HEK293 (cell line): ENCODE measurements at regions not wholly inside any gene's neighbourhood (a gene's known extent, or its start where the extent isn't known, plus 50 kb on each side); places are given as distances from the start of the nearest gene placed in this dataset.

Experiments used
- CTCF ChIA-PET: fragments of 350-600 bp; formaldehyde crosslinking; extraction: SDS; loops from one replicate; lab custom pipeline; 2021; ENCODE audit warnings: antibody characterized with exemption; lab: Yijun Ruan, JAX
- POLR2A ChIA-PET: fragments of 300-600 bp; formaldehyde crosslinking; extraction: SDS; loops from one replicate; lab custom pipeline; 2020; ENCODE audit warnings: antibody characterized with exemption, inconsistent platforms; lab: Yijun Ruan, JAX
- H3K27ac ChIP-seq: fragments of 200-500 bp; sonication (Bioruptor generic); 2 replicates; pipeline ENCODE4 v1.5.1; 2014; ENCODE audit warnings: low read depth, low read length, control low read depth, inconsistent platforms; ENCODE audit errors: extremely low read depth
- H3K36me3 ChIP-seq, 2 experiments: fragments of 200-500 bp in 1 of 2; sonication (Bioruptor generic) in 1 of 2; 1 replicate in 1 of 2; 2 replicates in 1 of 2; pipeline ENCODE4 v1.5.1; 2014 to 2017; ENCODE audit warnings: inconsistent platforms in 2 of 2, low read length in 2 of 2; ENCODE audit not compliant: control insufficient read depth in 2 of 2, insufficient read depth in 1 of 2
- H3K4me1 ChIP-seq: fragments of 200-500 bp; sonication (Bioruptor generic); 2 replicates; pipeline ENCODE4 v1.5.1; 2014; ENCODE audit warnings: mild to moderate bottlenecking, low read length, inconsistent platforms; ENCODE audit not compliant: control insufficient read depth, insufficient read depth
- H3K4me3 ChIP-seq: 2 replicates; pipeline ENCODE4 v1.5.1; 2011; ENCODE audit warnings: low read depth, mild to moderate bottlenecking, control low read depth, low read length, moderate library complexity
- H3K9me3 ChIP-seq: fragments of 200-500 bp; sonication (Bioruptor generic); 2 replicates; pipeline ENCODE4 v1.5.1; 2014; ENCODE audit warnings: low read depth, low read length, inconsistent platforms; ENCODE audit not compliant: control insufficient read depth, insufficient read depth
- GLIS1 ChIP-seq: fragments of 450-650 bp; formaldehyde crosslinking; IDR thresholded peaks from 2 replicates; pipeline ENCODE4 v1.5.1; 2016; ENCODE audit warnings: missing biosample characterization, missing genetic modification characterization
- KLF10 ChIP-seq: fragments of 450-650 bp; IDR thresholded peaks from 2 replicates; pipeline ENCODE4 v1.5.1; 2018; ENCODE audit warnings: missing biosample characterization, mild to moderate bottlenecking, missing genetic modification characterization
- KLF8 ChIP-seq: fragments of 450-650 bp; formaldehyde crosslinking; IDR thresholded peaks from 2 replicates; pipeline ENCODE4 v1.5.1; 2016; ENCODE audit warnings: missing biosample characterization, missing genetic modification characterization
- SP7 ChIP-seq: fragments of 450-650 bp; formaldehyde crosslinking; IDR thresholded peaks from 2 replicates; pipeline ENCODE4 v1.5.1; 2016; ENCODE audit warnings: missing biosample characterization, missing genetic modification characterization
- ZBTB8A ChIP-seq: fragments of 450-650 bp; formaldehyde crosslinking; IDR thresholded peaks from 2 replicates; pipeline ENCODE4 v1.5.1; 2016; ENCODE audit warnings: missing biosample characterization, missing genetic modification characterization
- ZNF157 ChIP-seq: fragments of 450-650 bp; formaldehyde crosslinking; IDR thresholded peaks from 2 replicates; pipeline ENCODE4 v1.5.1; 2016; ENCODE audit warnings: missing biosample characterization, missing genetic modification characterization
- ZNF175 ChIP-seq: fragments of 450-650 bp; formaldehyde crosslinking; IDR thresholded peaks from 2 replicates; pipeline ENCODE4 v1.5.1; 2016; ENCODE audit warnings: missing biosample characterization, missing genetic modification characterization
- ZNF19 ChIP-seq: fragments of 450-650 bp; formaldehyde crosslinking; IDR thresholded peaks from 2 replicates; pipeline ENCODE4; 2016; ENCODE audit warnings: missing biosample characterization, missing genetic modification characterization, low read depth
- ZNF23 ChIP-seq: fragments of 450-650 bp; formaldehyde crosslinking; IDR thresholded peaks from 2 replicates; pipeline ENCODE4 v1.5.1; 2016; ENCODE audit warnings: missing biosample characterization, missing genetic modification characterization, borderline replicate concordance
- ZNF391 ChIP-seq: fragments of 450-650 bp; formaldehyde crosslinking; IDR thresholded peaks from 2 replicates; pipeline ENCODE4 v1.5.1; 2016; ENCODE audit warnings: low read depth, missing biosample characterization, missing genetic modification characterization, borderline replicate concordance
- ZNF416 ChIP-seq: fragments of 450-650 bp; formaldehyde crosslinking; IDR thresholded peaks from 2 replicates; pipeline ENCODE4 v1.5.1; 2016; ENCODE audit warnings: missing biosample characterization, missing genetic modification characterization
- ZNF558 ChIP-seq: fragments of 450-650 bp; formaldehyde crosslinking; IDR thresholded peaks from 2 replicates; pipeline ENCODE4 v1.5.1; 2016; ENCODE audit warnings: missing biosample characterization, missing genetic modification characterization
- ZNF571 ChIP-seq: fragments of 450-650 bp; formaldehyde crosslinking; IDR thresholded peaks from 2 replicates; pipeline ENCODE4 v1.5.0; 2017; ENCODE audit warnings: missing biosample characterization, missing genetic modification characterization
- ZNF585B ChIP-seq: fragments of 450-650 bp; formaldehyde crosslinking; IDR thresholded peaks from 2 replicates; pipeline ENCODE4 v1.5.1; 2016; ENCODE audit warnings: missing biosample characterization, missing genetic modification characterization
- ZNF624 ChIP-seq: fragments of 450-650 bp; formaldehyde crosslinking; IDR thresholded peaks from 2 replicates; pipeline ENCODE4 v1.5.1; 2017; ENCODE audit warnings: missing biosample characterization, missing genetic modification characterization
- ZNF654 ChIP-seq: fragments of 450-650 bp; formaldehyde crosslinking; IDR thresholded peaks from 2 replicates; pipeline ENCODE4 v1.5.1; 2016; ENCODE audit warnings: low read depth, missing biosample characterization, missing genetic modification characterization
- ZNF677 ChIP-seq: fragments of 450-650 bp; IDR thresholded peaks from 2 replicates; pipeline ENCODE4 v1.5.0; 2018; ENCODE audit warnings: missing biosample characterization, mild to moderate bottlenecking, missing genetic modification characterization, moderate library complexity
- ZSCAN30 ChIP-seq: fragments of 450-650 bp; IDR thresholded peaks from 2 replicates; pipeline ENCODE4 v1.5.1; 2018; ENCODE audit warnings: missing biosample characterization, mild to moderate bottlenecking, missing genetic modification characterization, moderate library complexity
- TF ChIP-seq, protein P1 (sequence below): fragments of 450-650 bp; formaldehyde crosslinking; IDR thresholded peaks from 2 replicates; pipeline ENCODE4 v1.5.1; 2016; ENCODE audit warnings: missing biosample characterization, missing genetic modification characterization
- TF ChIP-seq, protein P2 (sequence below): fragments of 450-650 bp; formaldehyde crosslinking; IDR thresholded peaks from 2 replicates; pipeline ENCODE4 v1.5.1; 2016; ENCODE audit warnings: missing biosample characterization, missing genetic modification characterization
- TF ChIP-seq, protein P3 (sequence below): fragments of 450-650 bp; formaldehyde crosslinking; IDR thresholded peaks from 2 replicates; pipeline ENCODE4 v1.5.1; 2016; ENCODE audit warnings: missing biosample characterization, missing genetic modification characterization
- TF ChIP-seq, protein P4 (sequence below): fragments of 450-650 bp; formaldehyde crosslinking; IDR thresholded peaks from 2 replicates; pipeline ENCODE4 v1.5.0; 2017; ENCODE audit warnings: missing biosample characterization, missing genetic modification characterization, borderline replicate concordance
- TF ChIP-seq, protein P5 (sequence below): fragments of 450-650 bp; formaldehyde crosslinking; IDR thresholded peaks from 2 replicates; pipeline ENCODE4 v1.5.1; 2016; ENCODE audit warnings: missing biosample characterization, missing genetic modification characterization
- TF ChIP-seq, protein P6 (sequence below): fragments of 450-650 bp; formaldehyde crosslinking; conservative IDR thresholded peaks from 2 replicates; pipeline ENCODE4 v1.5.1; 2016; ENCODE audit warnings: low read depth, missing biosample characterization, missing genetic modification characterization

DNA sequence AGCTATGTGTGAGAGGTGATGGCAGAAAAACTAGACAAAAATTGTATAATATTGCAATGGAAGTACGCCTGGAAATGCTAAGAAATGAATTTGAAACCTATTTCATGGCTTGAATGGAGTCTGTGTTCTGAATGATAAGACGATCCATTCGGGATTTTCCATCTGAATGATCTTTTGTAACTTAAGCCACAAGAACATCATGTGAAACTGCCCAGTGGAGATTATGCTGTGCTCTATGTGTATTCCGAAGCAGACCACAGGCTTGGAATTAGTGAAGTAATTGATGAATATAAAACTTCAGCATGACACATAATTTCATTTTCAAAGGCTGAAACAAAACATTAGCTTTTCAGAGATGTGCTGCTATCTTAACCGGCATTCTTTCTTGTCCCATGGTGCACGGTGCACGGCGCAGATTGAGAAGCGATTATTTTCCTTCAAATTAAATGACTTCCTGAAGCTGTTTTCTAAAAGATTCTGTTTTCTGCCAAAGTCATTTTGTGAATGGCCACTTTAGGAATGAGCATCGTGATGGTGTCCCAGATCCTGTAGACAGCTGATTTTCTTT lies 652.9 kb downstream of the PLA2G4A start (continued):
- no peak for TF ChIP-seq ZNF391
- no peak for TF ChIP-seq ZSCAN30 (tag by site-specific recombination)
- TF ChIP-seq, protein P1, sequence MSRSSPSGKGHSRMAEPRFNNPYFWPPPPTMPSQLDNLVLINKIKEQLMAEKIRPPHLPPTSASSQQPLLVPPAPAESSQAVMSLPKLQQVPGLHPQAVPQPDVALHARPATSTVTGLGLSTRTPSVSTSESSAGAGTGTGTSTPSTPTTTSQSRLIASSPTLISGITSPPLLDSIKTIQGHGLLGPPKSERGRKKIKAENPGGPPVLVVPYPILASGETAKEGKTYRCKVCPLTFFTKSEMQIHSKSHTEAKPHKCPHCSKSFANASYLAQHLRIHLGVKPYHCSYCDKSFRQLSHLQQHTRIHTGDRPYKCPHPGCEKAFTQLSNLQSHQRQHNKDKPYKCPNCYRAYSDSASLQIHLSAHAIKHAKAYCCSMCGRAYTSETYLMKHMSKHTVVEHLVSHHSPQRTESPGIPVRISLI (tag by site-specific recombination): no peak
- TF ChIP-seq, protein P2, sequence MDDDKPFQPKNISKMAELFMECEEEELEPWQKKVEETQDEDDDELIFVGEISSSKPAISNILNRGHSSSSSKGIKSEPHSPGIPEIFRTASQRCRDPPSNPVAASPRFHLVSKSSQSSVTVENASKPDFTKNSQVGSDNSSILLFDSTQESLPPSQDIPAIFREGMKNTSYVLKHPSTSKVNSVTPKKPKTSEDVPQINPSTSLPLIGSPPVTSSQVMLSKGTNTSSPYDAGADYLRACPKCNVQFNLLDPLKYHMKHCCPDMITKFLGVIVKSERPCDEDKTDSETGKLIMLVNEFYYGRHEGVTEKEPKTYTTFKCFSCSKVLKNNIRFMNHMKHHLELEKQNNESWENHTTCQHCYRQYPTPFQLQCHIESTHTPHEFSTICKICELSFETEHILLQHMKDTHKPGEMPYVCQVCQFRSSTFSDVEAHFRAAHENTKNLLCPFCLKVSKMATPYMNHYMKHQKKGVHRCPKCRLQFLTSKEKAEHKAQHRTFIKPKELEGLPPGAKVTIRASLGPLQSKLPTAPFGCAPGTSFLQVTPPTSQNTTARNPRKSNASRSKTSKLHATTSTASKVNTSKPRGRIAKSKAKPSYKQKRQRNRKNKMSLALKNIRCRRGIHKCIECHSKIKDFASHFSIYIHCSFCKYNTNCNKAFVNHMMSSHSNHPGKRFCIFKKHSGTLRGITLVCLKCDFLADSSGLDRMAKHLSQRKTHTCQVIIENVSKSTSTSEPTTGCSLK: no peak
- no peak for TF ChIP-seq ZNF571 (tag by site-specific recombination)

DNA sequence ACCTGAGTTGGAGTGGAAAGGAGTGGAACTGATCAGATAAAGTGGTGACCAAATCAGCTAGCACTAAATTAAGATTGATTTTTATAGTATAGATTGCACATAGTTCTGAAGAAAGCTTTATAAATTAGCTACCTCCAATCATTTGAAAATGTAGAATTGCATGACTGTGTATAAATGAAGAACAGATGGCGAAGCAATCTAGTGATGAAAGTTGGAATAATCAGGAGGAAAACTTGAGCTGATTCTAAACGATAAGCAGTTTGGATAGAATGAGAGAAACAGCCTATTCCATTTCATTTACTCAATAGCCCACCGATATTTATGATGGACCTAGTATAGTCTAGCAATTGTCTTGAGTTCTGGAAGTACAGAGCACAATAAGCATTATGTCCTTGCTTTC lies 661.5 kb downstream of the PLA2G4A start:
- POLR2A ChIA-PET: no interaction called here
- TF ChIP-seq, protein P3, sequence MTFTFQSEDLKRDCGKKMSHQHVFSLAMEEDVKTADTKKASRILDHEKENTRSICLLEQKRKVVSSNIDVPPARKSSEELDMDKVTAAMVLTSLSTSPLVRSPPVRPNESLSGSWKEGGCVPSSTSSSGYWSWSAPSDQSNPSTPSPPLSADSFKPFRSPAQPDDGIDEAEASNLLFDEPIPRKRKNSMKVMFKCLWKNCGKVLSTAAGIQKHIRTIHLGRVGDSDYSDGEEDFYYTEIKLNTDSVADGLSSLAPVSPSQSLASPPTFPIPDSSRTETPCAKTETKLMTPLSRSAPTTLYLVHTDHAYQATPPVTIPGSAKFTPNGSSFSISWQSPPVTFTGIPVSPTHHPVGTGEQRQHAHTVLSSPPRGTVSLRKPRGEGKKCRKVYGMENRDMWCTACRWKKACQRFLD (tag by site-specific recombination): no peak
- no peak for TF ChIP-seq ZNF23 (tag by site-specific recombination)
- no peak for TF ChIP-seq ZNF157
- TF ChIP-seq, protein P4, sequence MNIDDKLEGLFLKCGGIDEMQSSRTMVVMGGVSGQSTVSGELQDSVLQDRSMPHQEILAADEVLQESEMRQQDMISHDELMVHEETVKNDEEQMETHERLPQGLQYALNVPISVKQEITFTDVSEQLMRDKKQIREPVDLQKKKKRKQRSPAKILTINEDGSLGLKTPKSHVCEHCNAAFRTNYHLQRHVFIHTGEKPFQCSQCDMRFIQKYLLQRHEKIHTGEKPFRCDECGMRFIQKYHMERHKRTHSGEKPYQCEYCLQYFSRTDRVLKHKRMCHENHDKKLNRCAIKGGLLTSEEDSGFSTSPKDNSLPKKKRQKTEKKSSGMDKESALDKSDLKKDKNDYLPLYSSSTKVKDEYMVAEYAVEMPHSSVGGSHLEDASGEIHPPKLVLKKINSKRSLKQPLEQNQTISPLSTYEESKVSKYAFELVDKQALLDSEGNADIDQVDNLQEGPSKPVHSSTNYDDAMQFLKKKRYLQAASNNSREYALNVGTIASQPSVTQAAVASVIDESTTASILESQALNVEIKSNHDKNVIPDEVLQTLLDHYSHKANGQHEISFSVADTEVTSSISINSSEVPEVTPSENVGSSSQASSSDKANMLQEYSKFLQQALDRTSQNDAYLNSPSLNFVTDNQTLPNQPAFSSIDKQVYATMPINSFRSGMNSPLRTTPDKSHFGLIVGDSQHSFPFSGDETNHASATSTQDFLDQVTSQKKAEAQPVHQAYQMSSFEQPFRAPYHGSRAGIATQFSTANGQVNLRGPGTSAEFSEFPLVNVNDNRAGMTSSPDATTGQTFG (tag by site-specific recombination): no peak
- no peak for TF ChIP-seq ZNF624 (tag by site-specific recombination)
- TF ChIP-seq, protein P5, sequence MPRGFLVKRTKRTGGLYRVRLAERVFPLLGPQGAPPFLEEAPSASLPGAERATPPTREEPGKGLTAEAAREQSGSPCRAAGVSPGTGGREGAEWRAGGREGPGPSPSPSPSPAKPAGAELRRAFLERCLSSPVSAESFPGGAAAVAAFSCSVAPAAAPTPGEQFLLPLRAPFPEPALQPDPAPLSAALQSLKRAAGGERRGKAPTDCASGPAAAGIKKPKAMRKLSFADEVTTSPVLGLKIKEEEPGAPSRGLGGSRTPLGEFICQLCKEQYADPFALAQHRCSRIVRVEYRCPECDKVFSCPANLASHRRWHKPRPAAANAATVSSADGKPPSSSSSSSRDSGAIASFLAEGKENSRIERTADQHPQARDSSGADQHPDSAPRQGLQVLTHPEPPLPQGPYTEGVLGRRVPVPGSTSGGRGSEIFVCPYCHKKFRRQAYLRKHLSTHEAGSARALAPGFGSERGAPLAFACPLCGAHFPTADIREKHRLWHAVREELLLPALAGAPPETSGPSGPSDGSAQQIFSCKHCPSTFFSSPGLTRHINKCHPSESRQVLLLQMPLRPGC (tag by site-specific recombination): no peak
- no peak for TF ChIP-seq ZBTB8A (tag by site-specific recombination)
- no peak for TF ChIP-seq ZNF19 (tag by site-specific recombination)
- TF ChIP-seq ZNF585B: no peak
- TF ChIP-seq ZNF558 (tag by site-specific recombination): no peak
- TF ChIP-seq ZNF677 (tag by site-specific recombination): no peak
- no peak for TF ChIP-seq KLF8 (tag by site-specific recombination)
- TF ChIP-seq ZNF175 (tag by site-specific recombination): no peak
- TF ChIP-seq ZNF654 (tag by site-specific recombination): no peak
- TF ChIP-seq GLIS1 (tag by site-specific recombination): no peak
- TF ChIP-seq, protein P6, sequence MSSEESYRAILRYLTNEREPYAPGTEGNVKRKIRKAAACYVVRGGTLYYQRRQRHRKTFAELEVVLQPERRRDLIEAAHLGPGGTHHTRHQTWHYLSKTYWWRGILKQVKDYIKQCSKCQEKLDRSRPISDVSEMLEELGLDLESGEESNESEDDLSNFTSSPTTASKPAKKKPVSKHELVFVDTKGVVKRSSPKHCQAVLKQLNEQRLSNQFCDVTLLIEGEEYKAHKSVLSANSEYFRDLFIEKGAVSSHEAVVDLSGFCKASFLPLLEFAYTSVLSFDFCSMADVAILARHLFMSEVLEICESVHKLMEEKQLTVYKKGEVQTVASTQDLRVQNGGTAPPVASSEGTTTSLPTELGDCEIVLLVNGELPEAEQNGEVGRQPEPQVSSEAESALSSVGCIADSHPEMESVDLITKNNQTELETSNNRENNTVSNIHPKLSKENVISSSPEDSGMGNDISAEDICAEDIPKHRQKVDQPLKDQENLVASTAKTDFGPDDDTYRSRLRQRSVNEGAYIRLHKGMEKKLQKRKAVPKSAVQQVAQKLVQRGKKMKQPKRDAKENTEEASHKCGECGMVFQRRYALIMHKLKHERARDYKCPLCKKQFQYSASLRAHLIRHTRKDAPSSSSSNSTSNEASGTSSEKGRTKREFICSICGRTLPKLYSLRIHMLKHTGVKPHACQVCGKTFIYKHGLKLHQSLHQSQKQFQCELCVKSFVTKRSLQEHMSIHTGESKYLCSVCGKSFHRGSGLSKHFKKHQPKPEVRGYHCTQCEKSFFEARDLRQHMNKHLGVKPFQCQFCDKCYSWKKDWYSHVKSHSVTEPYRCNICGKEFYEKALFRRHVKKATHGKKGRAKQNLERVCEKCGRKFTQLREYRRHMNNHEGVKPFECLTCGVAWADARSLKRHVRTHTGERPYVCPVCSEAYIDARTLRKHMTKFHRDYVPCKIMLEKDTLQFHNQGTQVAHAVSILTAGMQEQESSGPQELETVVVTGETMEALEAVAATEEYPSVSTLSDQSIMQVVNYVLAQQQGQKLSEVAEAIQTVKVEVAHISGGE (tag by site-specific recombination): no peak
- no peak for TF ChIP-seq SP7
- no peak for TF ChIP-seq ZNF416
- no peak for TF ChIP-seq KLF10
- no peaks in the 10 kb centered on the region for H3K9me3 ChIP-seq
- no peak overlapping the region for H3K27ac ChIP-seq
- no peak overlapping the region for H3K4me3 ChIP-seq
- no peaks in the 10 kb centered on the region for H3K36me3 ChIP-seq
- CTCF ChIA-PET: no interaction called here
- no peaks in the 10 kb centered on the region for H3K4me1 ChIP-seq
